Amygdala (tissue), 56 donors: ENCODE measurements at regions not wholly inside any gene's neighbourhood (a gene's known extent, or its start where the extent isn't known, plus 50 kb on each side); places are given as distances from the start of the nearest gene placed in this dataset.
A peak's percentile ranks its signal among the peaks of the same experiment; 100 is the strongest.

ENCODE experiments used
- DNase-seq, 56 donors: peaks; one replicate each; lab custom pipeline; 2025; lab: John Stamatoyannopoulos, UW

GRCh38 chr7:124515106-124515830 is 250.3 kb downstream of the GPR37 start:
- no peak for DNase-seq

- DNase-seq: peak in 1 of 56 donors; percentile 1
These were observed 251.1 kb downstream of the GPR37 start for GRCh38 chr7:124514471-124514870.

- DNase-seq: no peak
These were observed 268.4 kb downstream of the GPR37 start for GRCh38 chr7:124497176-124497575.

GRCh38 chr7:124489925-124490324 is 275.7 kb downstream of the GPR37 start:
- DNase-seq: no peak

- no peak for DNase-seq
These were observed 276.3 kb downstream of the GPR37 start for GRCh38 chr7:124489082-124489819.

GRCh38 chr7:124482229-124482628 is 283.4 kb downstream of the GPR37 start:
- no peak for DNase-seq

GRCh38 chr7:124480821-124481290 is 284.7 kb downstream of the GPR37 start:
- no peak for DNase-seq

- DNase-seq: no peak
These were observed 285.4 kb downstream of the GPR37 start for GRCh38 chr7:124480036-124480820.

- no peak for DNase-seq
These were observed 303.3 kb downstream of the GPR37 start for GRCh38 chr7:124462249-124462648.

GRCh38 chr7:124460555-124460954 is 305.0 kb downstream of the GPR37 start:
- no peak for DNase-seq

- no peak for DNase-seq
These were observed 305.5 kb downstream of the GPR37 start for GRCh38 chr7:124460056-124460450.

GRCh38 chr7:124459101-124460055 is 306.2 kb downstream of the GPR37 start:
- DNase-seq: peak in 4 of 56 donors; percentile 2 to 19 (median 6)

GRCh38 chr7:124457841-124458240 is 307.8 kb downstream of the GPR37 start:
- no peak for DNase-seq

GRCh38 chr7:124456286-124456685 is 309.3 kb downstream of the GPR37 start:
- DNase-seq: no peak

GRCh38 chr7:124452186-124452585 is 313.4 kb downstream of the GPR37 start:
- no peak for DNase-seq

- DNase-seq: no peak
These were observed 315.7 kb downstream of the GPR37 start for GRCh38 chr7:124449896-124450295.

GRCh38 chr7:124444696-124445480 is 320.7 kb downstream of the GPR37 start:
- DNase-seq: no peak

- no peak for DNase-seq
These were observed 321.8 kb downstream of the GPR37 start for GRCh38 chr7:124443762-124444161.

GRCh38 chr7:124440081-124440480 is 325.5 kb downstream of the GPR37 start:
- no peak for DNase-seq
